Astrocyte of the cerebellum (primary cell): ENCODE measurements at regions not wholly inside any gene's neighbourhood (a gene's known extent, or its start where the extent isn't known, plus 50 kb on each side); places are given as distances from the start of the nearest gene placed in this dataset.
A peak's percentile ranks its signal among the peaks of the same experiment; 100 is the strongest.

Experiments
- DNase-seq: peaks from one replicate; pipeline ENCODE4 v3.0.0-alpha.2; 2011; ENCODE audit warnings: low read depth
- H3K4me3 ChIP-seq: 2 replicates; pipeline ENCODE4 v1.5.1; 2011; ENCODE audit warnings: mild to moderate bottlenecking, low read depth, low read length, moderate library complexity
- in situ Hi-C: cut with HindIII; loops from 2 replicates; pipeline ENCODE4 v1.10.0; 2017; ENCODE audit warnings: low sequenced_read_pairs
- TF ChIP-seq, protein P1 (sequence below): IDR thresholded peaks from 2 replicates; pipeline ENCODE4 v1.5.1; 2012; ENCODE audit warnings: low read length, low read depth, moderate library complexity, mild to moderate bottlenecking; ENCODE audit errors: missing control alignments

DNA sequence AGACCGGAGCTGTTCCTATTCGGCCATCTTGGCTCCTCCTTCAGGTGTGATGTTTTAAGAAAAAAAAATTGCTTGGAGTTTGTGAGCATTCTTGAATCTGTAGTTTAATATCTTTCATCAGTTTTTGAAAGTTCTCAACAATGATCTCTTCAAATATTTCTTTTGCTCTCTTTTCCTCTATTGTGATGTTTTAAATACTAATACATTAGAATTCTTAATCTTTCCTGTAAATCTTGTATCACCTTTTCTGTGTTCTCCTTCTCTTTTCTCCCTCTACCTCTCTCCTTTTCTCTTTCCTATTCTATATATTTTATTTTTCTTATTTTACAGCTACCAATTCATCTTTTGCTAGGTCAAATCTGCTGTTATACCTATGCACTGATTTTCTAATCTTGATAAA lies 212.3 kb downstream of the RPS12 start:
- H3K4me3 ChIP-seq = no peak overlapping the region
- DNase-seq = no peak
- TF ChIP-seq, protein P1, sequence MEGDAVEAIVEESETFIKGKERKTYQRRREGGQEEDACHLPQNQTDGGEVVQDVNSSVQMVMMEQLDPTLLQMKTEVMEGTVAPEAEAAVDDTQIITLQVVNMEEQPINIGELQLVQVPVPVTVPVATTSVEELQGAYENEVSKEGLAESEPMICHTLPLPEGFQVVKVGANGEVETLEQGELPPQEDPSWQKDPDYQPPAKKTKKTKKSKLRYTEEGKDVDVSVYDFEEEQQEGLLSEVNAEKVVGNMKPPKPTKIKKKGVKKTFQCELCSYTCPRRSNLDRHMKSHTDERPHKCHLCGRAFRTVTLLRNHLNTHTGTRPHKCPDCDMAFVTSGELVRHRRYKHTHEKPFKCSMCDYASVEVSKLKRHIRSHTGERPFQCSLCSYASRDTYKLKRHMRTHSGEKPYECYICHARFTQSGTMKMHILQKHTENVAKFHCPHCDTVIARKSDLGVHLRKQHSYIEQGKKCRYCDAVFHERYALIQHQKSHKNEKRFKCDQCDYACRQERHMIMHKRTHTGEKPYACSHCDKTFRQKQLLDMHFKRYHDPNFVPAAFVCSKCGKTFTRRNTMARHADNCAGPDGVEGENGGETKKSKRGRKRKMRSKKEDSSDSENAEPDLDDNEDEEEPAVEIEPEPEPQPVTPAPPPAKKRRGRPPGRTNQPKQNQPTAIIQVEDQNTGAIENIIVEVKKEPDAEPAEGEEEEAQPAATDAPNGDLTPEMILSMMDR = no peak
- in situ Hi-C loops = no loop called here

DNA sequence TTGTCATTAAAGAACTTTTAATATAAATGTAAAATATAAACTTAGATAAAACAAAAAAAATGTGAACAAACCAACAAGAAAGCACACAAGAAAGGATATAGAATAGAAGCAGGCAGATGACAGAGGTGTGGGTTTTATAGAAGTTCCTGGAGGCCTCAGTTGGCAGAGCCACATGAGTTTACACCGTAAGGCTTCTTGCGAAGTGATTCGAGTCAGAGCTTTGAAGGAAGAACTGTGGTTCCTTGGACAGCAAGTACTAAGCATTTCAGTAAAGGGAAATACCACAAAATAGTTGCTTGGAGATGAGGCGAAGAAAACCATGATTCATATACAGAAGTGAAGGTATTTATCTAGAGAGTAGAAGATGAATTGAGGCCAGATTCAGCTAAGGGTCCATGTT lies 207.9 kb upstream of the EYA4 start:
- H3K4me3 ChIP-seq = no peak overlapping the region
- DNase-seq = no peak
- in situ Hi-C loops = no loop called here
- TF ChIP-seq, protein P1 = no peak

DNA sequence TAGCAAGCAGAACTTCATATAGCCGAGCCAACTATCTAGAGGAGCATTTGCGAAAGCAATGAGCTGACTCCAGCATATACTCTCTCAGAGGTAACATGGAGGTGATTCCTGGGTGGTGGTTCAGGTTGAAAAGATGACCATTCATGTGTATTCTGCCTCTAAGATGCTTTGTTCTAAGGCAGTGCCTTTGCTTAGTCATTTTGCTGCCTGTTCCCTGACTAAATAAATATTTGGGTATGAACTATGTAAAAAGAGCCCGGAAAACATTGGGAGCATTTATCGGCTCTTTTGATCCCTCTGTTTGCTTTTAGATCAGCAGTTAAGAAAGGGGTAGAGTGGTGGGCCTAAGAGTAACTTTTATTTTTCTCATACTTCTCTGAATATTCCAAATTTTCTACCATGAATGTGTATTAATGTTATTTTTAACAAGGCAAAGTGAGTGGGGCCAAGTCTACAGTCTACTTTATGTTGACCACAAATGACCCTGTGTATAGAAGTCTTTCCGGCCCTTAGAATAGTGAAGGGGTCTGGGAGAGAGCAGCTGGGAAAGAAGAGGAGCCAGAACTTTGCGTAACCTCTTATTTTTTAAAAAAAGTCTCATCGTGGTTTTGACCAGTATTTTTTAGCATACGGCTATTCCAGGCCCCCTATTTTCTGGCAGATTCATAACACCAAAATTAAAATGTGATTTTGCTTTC lies 206.5 kb upstream of the EYA4 start:
- TF ChIP-seq, protein P1 = no peak
- no peak overlapping the region for H3K4me3 ChIP-seq

DNA sequence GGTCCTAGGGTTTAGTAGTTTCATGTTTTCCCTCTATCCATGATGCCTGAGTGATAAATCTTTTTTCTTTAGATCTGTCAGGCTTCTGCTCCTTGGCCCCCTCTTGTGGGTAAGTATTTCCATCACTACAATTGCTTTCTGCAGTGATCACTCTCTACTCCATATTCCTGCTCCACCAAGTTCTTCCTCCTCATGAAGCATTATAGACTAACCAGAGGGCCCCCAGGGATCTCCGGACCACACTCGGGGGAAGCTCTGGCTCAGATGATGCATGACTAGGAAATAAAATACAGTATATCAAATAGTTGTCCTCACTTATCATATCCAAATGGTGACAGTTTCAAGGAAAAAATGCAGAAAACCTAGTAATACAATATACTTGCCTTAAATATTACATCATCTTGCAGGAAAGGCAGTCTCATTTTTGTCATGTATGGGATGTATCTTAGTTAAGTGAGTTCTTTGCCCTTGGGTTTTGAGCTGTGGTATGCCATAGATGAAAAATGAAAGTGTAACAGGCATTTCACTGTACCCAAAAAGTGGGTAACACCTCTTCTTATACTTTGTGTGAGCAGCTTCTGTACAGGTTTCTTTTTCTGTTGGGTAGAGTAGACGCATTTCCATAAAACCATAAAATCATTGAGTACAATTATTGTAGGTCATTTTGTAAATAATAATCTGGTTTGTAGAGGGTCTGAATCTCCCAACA lies 200.9 kb upstream of the EYA4 start:
- peak; percentile 18 for DNase-seq
- H3K4me3 ChIP-seq = no peak overlapping the region
- TF ChIP-seq, protein P1 = peak; percentile 71
- in situ Hi-C loops = no loop called here

More for the DNA sequence above, 206.5 kb upstream of the EYA4 start:
- in situ Hi-C loops = no loop called here
- no peak for DNase-seq

DNA sequence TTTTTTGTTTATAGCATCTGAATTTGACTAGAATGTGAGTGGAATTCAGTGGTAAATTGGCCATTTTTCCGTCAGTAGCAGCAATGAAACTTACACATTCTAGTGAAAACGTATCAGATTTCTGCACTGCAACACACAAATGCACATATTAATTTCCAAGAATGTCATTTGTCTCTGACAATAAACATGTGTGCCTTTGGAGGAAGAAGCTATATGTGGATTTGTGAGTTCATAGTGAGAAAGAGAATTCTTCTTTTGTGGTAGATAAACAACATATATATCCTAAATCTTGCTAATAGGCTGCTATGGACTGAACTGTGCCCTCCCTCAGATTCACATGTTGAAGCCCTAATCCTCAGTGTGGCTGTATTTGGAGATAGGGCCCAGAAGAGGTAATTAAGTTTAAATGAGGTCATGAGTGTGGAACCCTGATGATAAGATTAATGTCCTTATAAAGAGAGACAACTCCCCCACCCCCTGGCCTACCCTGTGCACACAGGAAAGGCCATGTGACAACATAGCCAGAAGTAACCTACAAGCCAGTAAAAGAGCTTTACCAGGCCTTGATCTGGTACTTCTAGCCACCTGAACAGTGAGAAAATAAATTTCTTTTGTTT lies 200.2 kb upstream of the EYA4 start:
- in situ Hi-C loops = no loop called here

DNA sequence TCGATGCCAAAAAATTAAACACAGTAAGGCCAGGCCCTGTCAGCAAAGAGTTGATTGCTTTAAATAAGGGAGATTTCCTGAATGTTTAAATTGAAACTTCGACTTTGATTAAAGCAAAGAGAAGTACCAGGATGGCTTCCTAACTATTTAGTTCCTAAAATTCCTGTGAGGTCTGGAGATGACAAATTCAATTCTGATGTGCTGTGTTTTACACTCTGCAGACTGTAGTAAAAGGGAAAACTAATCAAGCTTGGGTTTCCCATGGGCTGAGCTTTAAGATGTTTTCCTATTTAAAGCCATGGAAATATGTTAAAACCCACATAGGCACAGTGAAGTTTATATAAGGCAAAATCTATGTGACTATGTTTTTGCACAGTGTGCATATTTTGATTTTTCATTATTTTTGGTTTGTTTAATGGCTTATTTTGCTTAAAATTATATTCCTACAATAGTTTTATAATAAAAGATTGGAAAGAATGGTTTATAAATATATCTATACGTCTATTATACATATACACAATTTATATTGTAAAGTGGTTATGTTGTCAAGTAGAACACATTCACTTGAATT lies 198.5 kb upstream of the EYA4 start:
- H3K4me3 ChIP-seq = no peak overlapping the region
- DNase-seq = no peak
- in situ Hi-C loops = no loop called here
- TF ChIP-seq, protein P1 = no peak

More for the DNA sequence above, 200.2 kb upstream of the EYA4 start:
- TF ChIP-seq, protein P1 = no peak
- DNase-seq = no peak
- H3K4me3 ChIP-seq = no peak overlapping the region
